ENCODE measurements at regions not wholly inside any gene's neighbourhood (a gene's known extent, or its start where the extent isn't known, plus 50 kb on each side); places are given as distances from the start of the nearest gene placed in this dataset.
"Not testable (repeated sequence)": the region's sequence is repeated elsewhere in the genome, so short reads cannot be mapped to it uniquely, and the experiment has no call there.

DNA sequence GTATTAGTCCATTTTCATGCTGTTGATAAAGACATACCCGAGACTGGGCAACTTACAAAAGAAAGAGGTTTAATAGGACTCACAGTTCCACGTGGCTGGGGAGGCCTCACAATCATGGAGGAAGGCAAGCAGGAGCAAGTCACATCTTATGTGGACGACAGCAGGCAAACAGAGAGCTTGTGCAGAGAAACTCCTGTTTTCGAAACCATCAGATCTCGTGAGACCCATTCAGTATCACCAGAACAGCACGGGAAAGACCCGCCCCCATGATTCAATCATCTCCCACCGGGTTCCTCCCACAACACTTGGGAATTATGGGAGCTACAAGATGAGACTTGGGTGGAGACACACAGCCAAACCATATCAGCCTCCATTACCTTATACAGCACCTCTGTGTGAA, 278.9 kb upstream of the FGF13 start:
- TF ChIP-seq, protein P1, sequence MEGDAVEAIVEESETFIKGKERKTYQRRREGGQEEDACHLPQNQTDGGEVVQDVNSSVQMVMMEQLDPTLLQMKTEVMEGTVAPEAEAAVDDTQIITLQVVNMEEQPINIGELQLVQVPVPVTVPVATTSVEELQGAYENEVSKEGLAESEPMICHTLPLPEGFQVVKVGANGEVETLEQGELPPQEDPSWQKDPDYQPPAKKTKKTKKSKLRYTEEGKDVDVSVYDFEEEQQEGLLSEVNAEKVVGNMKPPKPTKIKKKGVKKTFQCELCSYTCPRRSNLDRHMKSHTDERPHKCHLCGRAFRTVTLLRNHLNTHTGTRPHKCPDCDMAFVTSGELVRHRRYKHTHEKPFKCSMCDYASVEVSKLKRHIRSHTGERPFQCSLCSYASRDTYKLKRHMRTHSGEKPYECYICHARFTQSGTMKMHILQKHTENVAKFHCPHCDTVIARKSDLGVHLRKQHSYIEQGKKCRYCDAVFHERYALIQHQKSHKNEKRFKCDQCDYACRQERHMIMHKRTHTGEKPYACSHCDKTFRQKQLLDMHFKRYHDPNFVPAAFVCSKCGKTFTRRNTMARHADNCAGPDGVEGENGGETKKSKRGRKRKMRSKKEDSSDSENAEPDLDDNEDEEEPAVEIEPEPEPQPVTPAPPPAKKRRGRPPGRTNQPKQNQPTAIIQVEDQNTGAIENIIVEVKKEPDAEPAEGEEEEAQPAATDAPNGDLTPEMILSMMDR (IDR thresholded peaks at IDR 0.05): not testable (repeated sequence)
- TF ChIP-seq, protein P2, sequence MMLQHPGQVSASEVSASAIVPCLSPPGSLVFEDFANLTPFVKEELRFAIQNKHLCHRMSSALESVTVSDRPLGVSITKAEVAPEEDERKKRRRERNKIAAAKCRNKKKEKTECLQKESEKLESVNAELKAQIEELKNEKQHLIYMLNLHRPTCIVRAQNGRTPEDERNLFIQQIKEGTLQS (CRISPR knock-in tag; conservative IDR thresholded peaks at IDR 0.05): not testable (repeated sequence)
- TF ChIP-seq, protein P3, sequence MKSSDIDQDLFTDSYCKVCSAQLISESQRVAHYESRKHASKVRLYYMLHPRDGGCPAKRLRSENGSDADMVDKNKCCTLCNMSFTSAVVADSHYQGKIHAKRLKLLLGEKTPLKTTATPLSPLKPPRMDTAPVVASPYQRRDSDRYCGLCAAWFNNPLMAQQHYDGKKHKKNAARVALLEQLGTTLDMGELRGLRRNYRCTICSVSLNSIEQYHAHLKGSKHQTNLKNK (CRISPR knock-in tag; IDR thresholded peaks at IDR 0.05): not testable (repeated sequence)
- TF ChIP-seq, protein P4, sequence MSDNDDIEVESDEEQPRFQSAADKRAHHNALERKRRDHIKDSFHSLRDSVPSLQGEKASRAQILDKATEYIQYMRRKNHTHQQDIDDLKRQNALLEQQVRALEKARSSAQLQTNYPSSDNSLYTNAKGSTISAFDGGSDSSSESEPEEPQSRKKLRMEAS (CRISPR knock-in tag; IDR thresholded peaks at IDR 0.05): not testable (repeated sequence)
- TF ChIP-seq KAT7 (CRISPR knock-in tag; IDR thresholded peaks at IDR 0.05; ENCODE audit: borderline replicate concordance); NFYB (CRISPR knock-in tag; conservative IDR thresholded peaks at IDR 0.05; ENCODE audit: low read depth); JUN (CRISPR knock-in tag; IDR thresholded peaks at IDR 0.05); HMGA2 (CRISPR knock-in tag; IDR thresholded peaks at IDR 0.05): not testable (repeated sequence)

Data from WTC11 (cell line).